H1 (cell line): ENCODE measurements at regions not wholly inside any gene's neighbourhood (a gene's known extent, or its start where the extent isn't known, plus 50 kb on each side); places are given as distances from the start of the nearest gene placed in this dataset.

Source experiments
- CTCF ChIA-PET: fragments of 300-600 bp; sonication (Branson Sonifier 250); formaldehyde crosslinking; loops from one replicate; lab custom pipeline; 2021; ENCODE audit not compliant: partially characterized antibody; lab: Charles Lee
- POLR2A ChIA-PET: fragments of 300-600 bp; sonication (Branson Sonifier 250); formaldehyde crosslinking; loops from one replicate; lab custom pipeline; 2021; ENCODE audit warnings: inconsistent platforms; ENCODE audit not compliant: partially characterized antibody; lab: Charles Lee
- DNase-seq, 2 experiments: peaks; one replicate each; pipeline versions ENCODE4 v3.0.0 to v3.0.0-alpha.2; 2010 to 2022; ENCODE audit warnings: low spot score in 2 of 2, low read depth in 1 of 2, mixed read lengths in 1 of 2
- FAIRE-seq: peaks from 2 replicates; lab custom pipeline; 2011; peaks lifted over from hg19 to GRCh38; lab: Jason Lieb, UNC
- H2AFZ ChIP-seq: 2 replicates; pipeline ENCODE4 v1.8.1; 2012; ENCODE audit warnings: low read length, inconsistent platforms
- H2AK5ac ChIP-seq: 2 replicates; pipeline ENCODE4 v1.6.1; 2013; ENCODE audit warnings: low read depth, low read length
- H2BK120ac ChIP-seq: replicated peaks from 2 replicates; pipeline ENCODE3; 2013; ENCODE audit warnings: low read depth, low read length, inconsistent platforms
- H2BK12ac ChIP-seq: 2 replicates; pipeline ENCODE4 v1.6.1; 2013; ENCODE audit warnings: low read depth, low read length
- H2BK15ac ChIP-seq: 2 replicates; pipeline ENCODE4 v1.6.1; 2013; ENCODE audit warnings: low read length
- H2BK20ac ChIP-seq: 2 replicates; pipeline ENCODE4 v1.6.1; 2013; ENCODE audit warnings: low read length
- H2BK5ac ChIP-seq: 2 replicates; pipeline ENCODE4 v1.6.1; 2013; ENCODE audit warnings: low read depth, low read length
- H3K14ac ChIP-seq: 2 replicates; pipeline ENCODE4 v1.6.1; 2013; ENCODE audit warnings: inconsistent platforms; ENCODE audit not compliant: insufficient read length
- H3K18ac ChIP-seq: 2 replicates; pipeline ENCODE4 v1.6.1; 2013; ENCODE audit warnings: low read length; ENCODE audit errors: extremely low read depth
- H3K23ac ChIP-seq: 2 replicates; pipeline ENCODE4 v1.6.1; 2013; ENCODE audit warnings: inconsistent platforms; ENCODE audit not compliant: insufficient read length
- H3K23me2 ChIP-seq: 2 replicates; pipeline ENCODE4 v1.6.1; 2013; ENCODE audit warnings: low read depth, low read length
- H3K27ac ChIP-seq: 2 replicates; pipeline ENCODE4 v1.6.1; 2011; ENCODE audit warnings: low read depth, low read length, inconsistent platforms
- H3K27me3 ChIP-seq, 4 experiments: replicated peaks in 1 of 4; 1 replicate in 1 of 4; 2 replicates in 3 of 4; pipeline versions ENCODE4 v1.6.1 to v1.8.1; 2011 to 2013; ENCODE audit warnings: low read length in 3 of 4, mild to moderate bottlenecking in 3 of 4, inconsistent platforms in 2 of 4, mixed read lengths in 2 of 4, moderate library complexity in 1 of 4; ENCODE audit not compliant: control insufficient read depth in 3 of 4, insufficient read depth in 3 of 4; ENCODE audit errors: extremely low read depth in 1 of 4
- H3K36me3 ChIP-seq, 4 experiments: 2 replicates each; pipeline versions ENCODE4 v1.6.1 to v1.8.1; 2011 to 2013; ENCODE audit warnings: mild to moderate bottlenecking in 4 of 4, low read length in 3 of 4, moderate library complexity in 2 of 4, control low read depth in 1 of 4, inconsistent platforms in 1 of 4; ENCODE audit not compliant: insufficient read depth in 4 of 4, control insufficient read depth in 2 of 4
- H3K4ac ChIP-seq: replicated peaks from 2 replicates; pipeline ENCODE3; 2013; ENCODE audit warnings: low read length, low read depth, mixed read lengths, inconsistent platforms; ENCODE audit not compliant: insufficient read length
- H3K4me1 ChIP-seq, 4 experiments: replicated peaks in 1 of 4; 1 replicate in 1 of 4; 2 replicates in 3 of 4; pipeline versions ENCODE4 v1.6.1 to v1.8.1; 2011 to 2013; ENCODE audit warnings: low read length in 3 of 4, inconsistent platforms in 2 of 4, mixed read lengths in 1 of 4; ENCODE audit not compliant: insufficient read depth in 4 of 4, control insufficient read depth in 3 of 4
- H3K4me2 ChIP-seq, 2 experiments: 2 replicates each; pipeline versions ENCODE4 v1.6.1 to v1.8.1; 2011 to 2013; ENCODE audit warnings: low read depth in 2 of 2, low read length in 2 of 2, control low read depth in 1 of 2, inconsistent platforms in 1 of 2, mild to moderate bottlenecking in 1 of 2; ENCODE audit not compliant: insufficient read depth in 1 of 2
- H3K4me3 ChIP-seq, 4 experiments: fragments of 200-600, 300-600 bp in 1 of 4; sonication (generic), shearing (Covaris generic), sonication (Bioruptor Twin) in 1 of 4; 2 replicates each; pipeline versions ENCODE4 v1.5.1 to v1.8.1; 2011 to 2016; ENCODE audit warnings: low read length in 4 of 4, low read depth in 3 of 4, control low read depth in 2 of 4, inconsistent platforms in 2 of 4, mild to moderate bottlenecking in 2 of 4, mixed read lengths in 1 of 4, moderate library complexity in 1 of 4; ENCODE audit not compliant: insufficient read depth in 2 of 4; ENCODE audit errors: extremely low read depth in 1 of 4
- H3K56ac ChIP-seq: replicated peaks from 2 replicates; pipeline ENCODE3; 2013; ENCODE audit warnings: low read depth, mild to moderate bottlenecking, mixed read lengths, low read length, inconsistent platforms; ENCODE audit not compliant: insufficient read length
- H3K79me1 ChIP-seq: 2 replicates; pipeline ENCODE4 v1.6.1; 2013; ENCODE audit warnings: low read depth, low read length, control low read depth
- H3K79me2 ChIP-seq, 2 experiments: 2 replicates each; pipeline versions ENCODE4 v1.6.1 to v1.8.1; 2012 to 2013; ENCODE audit warnings: low read length in 2 of 2, mild to moderate bottlenecking in 2 of 2, inconsistent platforms in 1 of 2; ENCODE audit not compliant: insufficient read depth in 2 of 2, control insufficient read depth in 1 of 2
- H3K9ac ChIP-seq, 4 experiments: replicated peaks in 1 of 4; 1 replicate in 1 of 4; 2 replicates in 3 of 4; pipeline versions ENCODE4 v1.6.1 to v1.8.1; 2011 to 2013; ENCODE audit warnings: low read depth in 3 of 4, low read length in 3 of 4, control low read depth in 2 of 4, mild to moderate bottlenecking in 2 of 4, moderate library complexity in 2 of 4, inconsistent platforms in 1 of 4; ENCODE audit errors: extremely low read depth in 1 of 4
- H3K9me3 ChIP-seq, 2 experiments: 2 replicates each; pipeline versions ENCODE4 v1.6.1 to v1.8.1; 2012 to 2013; ENCODE audit warnings: mild to moderate bottlenecking in 2 of 2, moderate library complexity in 2 of 2, control low read depth in 1 of 2, inconsistent platforms in 1 of 2, low read depth in 1 of 2, low read length in 1 of 2, mixed read lengths in 1 of 2; ENCODE audit not compliant: insufficient read depth in 2 of 2
- H4K20me1 ChIP-seq, 2 experiments: replicated peaks in 1 of 2; 2 replicates each; pipeline versions ENCODE3 to v1.8.1; 2011 to 2013; ENCODE audit warnings: inconsistent platforms in 2 of 2, low read length in 2 of 2, mild to moderate bottlenecking in 1 of 2; ENCODE audit not compliant: insufficient read depth in 2 of 2, control insufficient read depth in 1 of 2
- H4K5ac ChIP-seq: 2 replicates; pipeline ENCODE4 v1.6.1; 2013; ENCODE audit warnings: low read length, low read depth, mixed read lengths, inconsistent platforms; ENCODE audit not compliant: insufficient read length
- H4K8ac ChIP-seq: 2 replicates; pipeline ENCODE4 v1.8.0; 2013; ENCODE audit warnings: mild to moderate bottlenecking, moderate library complexity, low read length, inconsistent platforms; ENCODE audit not compliant: insufficient read depth; ENCODE audit errors: extremely low read depth
- H4K91ac ChIP-seq: replicated peaks from 2 replicates; pipeline ENCODE3; 2013; ENCODE audit warnings: low read length, mixed read lengths, inconsistent platforms; ENCODE audit not compliant: insufficient read length
- CEBPB ChIP-seq: IDR thresholded peaks from 2 replicates; pipeline ENCODE4 v1.6.1; 2012; ENCODE audit warnings: low read depth, low read length
- TCF12 ChIP-seq: IDR thresholded peaks from 2 replicates; pipeline ENCODE4 v1.6.1; 2011; ENCODE audit warnings: low read depth, mild to moderate bottlenecking, low read length
- TEAD4 ChIP-seq: IDR thresholded peaks from 2 replicates; pipeline ENCODE4 v1.6.1; 2012; ENCODE audit warnings: low read depth, low read length, inconsistent platforms, mixed read lengths
- WGBS, 2 experiments: shearing (Covaris generic) in 1 of 2; methylation state at CpG; one replicate each; pipeline versions ENCODE4 v1.1.6 to v1.1.7; 2013 to 2015; ENCODE audit warnings: low lambda C conversion rate in 2 of 2, mixed read lengths in 2 of 2, inconsistent platforms in 1 of 2, low coverage in 1 of 2, missing lambda C conversion rate in 1 of 2; ENCODE audit not compliant: insufficient replicate concordance in 2 of 2, insufficient coverage in 1 of 2, insufficient read length in 1 of 2; ENCODE audit errors: extremely low coverage in 1 of 2, missing lambda C conversion rate in 1 of 2; 5-methylcytosine and 5-hydroxymethylcytosine counted together

DNA sequence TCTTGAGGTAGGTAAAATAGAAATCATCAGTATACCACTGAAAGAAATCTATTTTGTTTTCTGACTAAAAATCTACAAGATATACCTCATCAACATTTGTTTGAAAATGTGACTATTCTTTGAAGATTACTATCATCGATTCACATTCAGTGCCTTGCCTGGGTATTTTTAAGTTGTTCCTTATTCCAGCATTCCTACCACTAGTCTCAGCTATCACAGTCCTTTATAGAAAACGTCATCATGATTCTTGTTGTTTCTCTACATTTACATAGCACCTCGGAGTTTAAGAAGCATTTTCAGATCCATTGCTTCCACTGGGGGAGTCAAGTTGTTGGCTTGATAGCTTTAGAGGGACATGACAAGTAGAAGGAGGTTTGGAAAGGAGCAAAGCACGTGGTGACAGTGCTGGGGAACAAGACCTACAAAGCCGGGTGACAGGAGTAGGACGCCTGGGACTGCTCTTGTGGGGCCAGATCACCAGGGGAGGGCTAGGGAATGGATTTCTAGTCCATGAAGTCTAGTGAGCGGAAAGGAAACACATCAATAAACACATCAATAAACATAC lies 61.5 kb downstream of the HES1 start:
- H2BK120ac ChIP-seq, result no peak overlapping the region
- H2BK20ac ChIP-seq, result no peak overlapping the region
- H2BK5ac ChIP-seq, result no peak overlapping the region
- H3K4ac ChIP-seq, result no peak overlapping the region
- no peak for DNase-seq
- H4K5ac ChIP-seq, result no peak overlapping the region
- no peak overlapping the region for H2AFZ ChIP-seq
- no peak overlapping the region for H2AK5ac ChIP-seq
- H3K9me3 ChIP-seq, result no peaks in the 10 kb centered on the region
- TF ChIP-seq CEBPB (no peak), TEAD4 (peak; percentile 37; the same call in 1 of the 2 replicates), TCF12 (no peak)
- no peak overlapping the region for H3K27ac ChIP-seq
- ChIA-PET POLR2A (interaction anchor here (1.0 kb wide), 1 partner anchor 63 kb away, joined by 3 read pairs; no protein-coding TSS in a partner anchor), CTCF (interaction anchor here (0.8 to 1.6 kb wide), 3 partner anchors 14 to 91 kb away, joined by 3 to 5 read pairs (median 4); no protein-coding TSS in a partner anchor)
- no peaks in the 10 kb centered on the region for H3K79me1 ChIP-seq
- no peak overlapping the region for H3K23ac ChIP-seq
- no peak overlapping the region for H2BK12ac ChIP-seq
- no peaks in the 10 kb centered on the region for H4K20me1 ChIP-seq
- no peak overlapping the region for H3K18ac ChIP-seq
- H4K8ac ChIP-seq, result no peak overlapping the region
- no peak overlapping the region for H3K56ac ChIP-seq
- WGBS, 2 experiments, result 81% methylated on average over 7 of the region's 7 CpGs; no CpG with 5 or more reads in 1 of the 2 experiments
- H3K4me3 ChIP-seq, result no peak overlapping the region
- H3K4me1 ChIP-seq, result no peaks in the 10 kb centered on the region
- peaks cover 0 to under 1% (median under 1%) of the 10 kb centered on the region in 4 experiments; a peak in 2 of 7 replicates for H3K27me3 ChIP-seq
- peaks cover under 1% of the 10 kb centered on the region; the same call in 1 of the 2 replicates for H3K23me2 ChIP-seq
- H3K14ac ChIP-seq, result no peak overlapping the region
- H3K36me3 ChIP-seq, result no peaks in the 10 kb centered on the region
- FAIRE-seq, result no peak
- H3K9ac ChIP-seq, result no peak overlapping the region
- no peak overlapping the region for H2BK15ac ChIP-seq
- no peak overlapping the region for H3K4me2 ChIP-seq
- H4K91ac ChIP-seq, result no peak overlapping the region
- no peaks in the 10 kb centered on the region for H3K79me2 ChIP-seq
